ENCODE measurements at regions not wholly inside any gene's neighbourhood (a gene's known extent, or its start where the extent isn't known, plus 50 kb on each side); places are given as distances from the start of the nearest gene placed in this dataset.
"Not testable (repeated sequence)": the region's sequence is repeated elsewhere in the genome, so short reads cannot be mapped to it uniquely, and the experiment has no call there.

DNA sequence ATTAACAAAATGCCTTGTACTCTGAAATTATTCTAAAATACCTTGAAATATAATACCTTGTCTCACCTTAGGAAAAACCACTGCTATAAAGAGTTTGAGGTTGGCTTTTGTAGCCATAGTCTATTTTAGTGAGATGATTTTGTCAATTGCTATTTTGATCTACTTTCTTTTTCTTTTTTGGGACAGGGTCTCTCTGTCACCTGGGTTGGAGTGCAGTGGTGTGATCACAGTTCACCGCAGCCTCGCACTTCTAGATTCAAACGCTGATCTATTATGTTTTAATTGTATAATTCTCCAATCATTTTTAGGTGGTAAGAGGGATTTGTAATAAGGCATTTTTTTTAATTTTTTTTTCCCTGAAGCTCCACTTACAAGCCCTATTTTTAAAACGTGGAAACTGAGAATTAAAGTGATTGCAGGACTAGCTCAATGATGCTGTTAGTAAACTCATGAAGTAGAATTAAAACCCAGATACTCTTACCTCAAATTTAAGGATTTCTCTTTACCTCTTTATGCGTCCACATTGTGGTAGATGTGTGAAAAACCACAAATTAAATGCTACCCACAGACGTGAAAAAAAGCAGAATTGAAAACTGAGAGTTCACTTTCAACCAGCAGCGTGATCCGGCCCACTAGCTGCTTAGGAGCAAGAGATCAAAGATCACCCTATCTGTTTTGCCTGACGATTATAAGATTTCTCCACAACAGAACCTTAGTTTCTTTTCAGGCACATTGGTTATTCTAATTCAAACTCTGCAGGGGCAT lies 384.2 kb downstream of the CGGBP1 start:
- TF ChIP-seq, protein P1, sequence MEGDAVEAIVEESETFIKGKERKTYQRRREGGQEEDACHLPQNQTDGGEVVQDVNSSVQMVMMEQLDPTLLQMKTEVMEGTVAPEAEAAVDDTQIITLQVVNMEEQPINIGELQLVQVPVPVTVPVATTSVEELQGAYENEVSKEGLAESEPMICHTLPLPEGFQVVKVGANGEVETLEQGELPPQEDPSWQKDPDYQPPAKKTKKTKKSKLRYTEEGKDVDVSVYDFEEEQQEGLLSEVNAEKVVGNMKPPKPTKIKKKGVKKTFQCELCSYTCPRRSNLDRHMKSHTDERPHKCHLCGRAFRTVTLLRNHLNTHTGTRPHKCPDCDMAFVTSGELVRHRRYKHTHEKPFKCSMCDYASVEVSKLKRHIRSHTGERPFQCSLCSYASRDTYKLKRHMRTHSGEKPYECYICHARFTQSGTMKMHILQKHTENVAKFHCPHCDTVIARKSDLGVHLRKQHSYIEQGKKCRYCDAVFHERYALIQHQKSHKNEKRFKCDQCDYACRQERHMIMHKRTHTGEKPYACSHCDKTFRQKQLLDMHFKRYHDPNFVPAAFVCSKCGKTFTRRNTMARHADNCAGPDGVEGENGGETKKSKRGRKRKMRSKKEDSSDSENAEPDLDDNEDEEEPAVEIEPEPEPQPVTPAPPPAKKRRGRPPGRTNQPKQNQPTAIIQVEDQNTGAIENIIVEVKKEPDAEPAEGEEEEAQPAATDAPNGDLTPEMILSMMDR (IDR thresholded peaks at IDR 0.05; ENCODE audit: borderline replicate concordance, insufficient read depth, low read depth, low read length), result no peak
- no peak overlapping the region for H3K4me3 ChIP-seq (ENCODE audit: low read depth, low read length)

DNA sequence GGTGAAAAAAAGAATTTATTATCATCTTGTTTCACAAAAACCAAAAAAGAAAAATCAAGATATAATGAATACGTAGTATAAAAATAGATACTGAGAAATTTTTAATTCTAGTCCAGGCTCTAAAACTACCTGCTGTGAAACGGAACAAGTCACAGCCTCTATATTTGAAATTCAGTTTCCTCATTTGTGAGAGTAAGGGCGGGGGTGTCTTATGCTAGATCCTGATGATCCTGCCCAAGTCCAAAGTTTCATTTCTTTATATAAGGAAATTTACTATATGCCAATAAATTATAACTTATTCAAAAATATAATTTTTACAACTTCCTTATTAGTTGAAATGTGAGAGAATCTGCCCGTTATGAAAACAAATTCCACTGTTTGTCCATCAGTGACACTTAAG lies 385.7 kb downstream of the CGGBP1 start:
- no peak overlapping the region for H3K4me3 ChIP-seq (ENCODE audit: low read depth, low read length)
- TF ChIP-seq, protein P1 (IDR thresholded peaks at IDR 0.05; ENCODE audit: borderline replicate concordance, insufficient read depth, low read depth, low read length), result no peak

DNA sequence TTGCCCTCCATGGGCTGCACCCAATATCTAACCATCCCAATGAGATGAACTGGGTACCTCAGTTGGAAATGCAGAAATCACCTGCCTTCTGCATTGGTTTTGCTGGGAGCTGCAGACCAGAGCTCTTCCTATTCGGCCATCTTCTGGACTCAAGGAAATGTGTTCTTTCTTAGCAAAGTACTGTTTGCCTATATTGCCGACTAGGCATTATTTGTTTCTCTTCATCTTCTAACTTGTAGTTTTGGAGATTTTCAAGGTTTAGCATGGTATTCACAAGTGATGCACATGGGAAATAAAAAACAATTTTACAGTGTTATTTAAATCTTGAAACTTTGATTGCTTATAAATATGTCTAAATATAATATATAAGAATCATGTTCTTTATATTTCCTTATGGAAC lies 377.8 kb upstream of the POU1F1 start:
- TF ChIP-seq, protein P1 (IDR thresholded peaks at IDR 0.05; ENCODE audit: borderline replicate concordance, insufficient read depth, low read depth, low read length), result no peak
- no peak overlapping the region for H3K4me3 ChIP-seq (ENCODE audit: low read depth, low read length)

DNA sequence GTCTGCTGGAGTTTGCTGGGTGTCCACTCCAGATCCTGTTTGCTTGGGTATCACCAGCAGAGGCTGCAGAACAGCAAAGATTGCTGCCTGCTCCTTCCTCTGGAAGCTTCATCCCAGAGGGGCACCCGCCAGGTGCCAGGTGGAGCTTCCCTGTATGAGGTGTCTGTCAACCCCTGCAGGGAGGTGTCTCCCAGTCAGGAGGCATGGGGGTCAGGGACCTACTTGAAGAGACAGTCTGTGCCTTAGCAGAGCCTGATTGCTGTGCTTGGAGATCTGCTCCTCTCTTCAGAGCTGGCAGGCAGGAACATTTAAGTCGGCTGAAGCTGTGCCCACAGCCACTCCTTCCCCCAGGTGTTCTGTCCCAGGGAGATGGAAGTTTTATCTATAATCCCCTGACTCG lies 376.8 kb upstream of the POU1F1 start:
- not testable (repeated sequence) for H3K4me3 ChIP-seq (ENCODE audit: low read depth, low read length)

DNA sequence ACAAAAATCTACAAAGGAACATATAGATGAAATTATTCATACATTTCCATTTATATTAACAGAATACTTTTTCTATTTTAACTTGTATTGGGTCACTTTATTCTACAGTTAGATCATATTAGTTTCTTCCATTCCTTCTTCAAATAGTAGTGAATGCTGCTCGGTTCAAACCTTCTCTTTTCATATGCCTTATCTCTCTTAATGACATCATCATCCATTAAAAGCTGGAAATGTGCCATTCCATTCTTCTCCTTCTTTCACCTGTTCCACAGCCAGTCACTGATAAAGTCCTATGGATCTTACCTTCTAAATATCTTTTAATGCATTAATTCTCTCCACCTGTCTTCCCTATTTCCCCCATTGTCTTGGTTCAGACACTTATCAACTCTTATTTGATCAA lies 358.0 kb upstream of the POU1F1 start:
- TF ChIP-seq, protein P1 (IDR thresholded peaks at IDR 0.05; ENCODE audit: borderline replicate concordance, insufficient read depth, low read depth, low read length), result no peak
- no peak overlapping the region for H3K4me3 ChIP-seq (ENCODE audit: low read depth, low read length)

DNA sequence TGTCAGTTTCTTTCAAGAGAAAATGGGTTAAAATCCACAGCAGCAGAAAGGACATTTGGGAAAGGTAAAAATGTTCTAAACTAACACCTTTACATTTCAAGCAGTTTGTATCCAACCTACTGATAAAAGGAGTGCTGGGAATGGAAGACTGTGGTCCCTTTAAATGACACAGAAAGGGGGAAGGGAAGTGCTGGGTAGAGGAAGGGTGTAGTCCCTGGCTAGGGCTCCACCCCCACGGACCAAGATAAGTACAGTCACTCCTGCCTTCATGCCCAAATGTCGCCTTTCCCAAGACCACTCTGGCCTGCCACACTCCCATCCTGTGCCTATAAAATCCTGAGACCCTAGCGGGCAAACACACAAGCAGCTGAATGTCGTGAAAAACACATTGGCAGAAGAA lies 350.9 kb upstream of the POU1F1 start:
- H3K4me3 ChIP-seq (ENCODE audit: low read depth, low read length), result no peak overlapping the region
- TF ChIP-seq, protein P1 (IDR thresholded peaks at IDR 0.05; ENCODE audit: borderline replicate concordance, insufficient read depth, low read depth, low read length), result no peak

DNA sequence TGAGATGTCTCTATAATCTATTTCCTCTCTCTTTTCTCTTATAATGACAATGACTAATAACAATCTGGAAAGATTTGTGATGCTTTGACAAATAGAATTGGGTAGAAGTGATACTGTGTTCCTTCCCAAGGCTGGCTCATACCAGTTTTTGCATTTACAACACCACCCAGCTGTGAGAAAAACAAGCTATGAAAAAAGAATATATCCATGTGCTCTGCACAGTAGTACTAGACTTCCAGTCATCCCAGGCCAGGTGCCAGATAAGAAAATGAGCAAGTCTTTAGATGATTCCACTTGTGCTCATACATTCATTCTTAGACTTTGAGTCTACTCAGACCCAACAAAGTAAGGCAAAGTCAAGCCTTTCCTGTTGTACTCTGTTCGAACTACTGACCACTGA lies 350.2 kb upstream of the POU1F1 start:
- TF ChIP-seq, protein P1 (IDR thresholded peaks at IDR 0.05; ENCODE audit: borderline replicate concordance, insufficient read depth, low read depth, low read length), result no peak
- no peak overlapping the region for H3K4me3 ChIP-seq (ENCODE audit: low read depth, low read length)

Measured in GM12875 (cell line).